ENCODE measurements at regions not wholly inside any gene's neighbourhood (a gene's known extent, or its start where the extent isn't known, plus 50 kb on each side); places are given as distances from the start of the nearest gene placed in this dataset.

- DNase-seq, result no peak
- Histone ChIP-seq H3F3A (ENCODE audit: insufficient read depth, low read depth) (no peaks in the 10 kb centered on the region), H3K9me3 (ENCODE audit: insufficient read depth, low read depth) (no peaks in the 10 kb centered on the region; the same call in 1 of the 2 replicates), H2AFZ (no peak overlapping the region), H3K27me3 (ENCODE audit: insufficient read depth, low read depth) (no peaks in the 10 kb centered on the region), H3K4me2 (no peak overlapping the region), H3K4me1 (replicated peaks; ENCODE audit: insufficient read depth) (no peaks in the 10 kb centered on the region), H3K4me3 (no peak overlapping the region), H3K36me3 (ENCODE audit: low read depth) (no peaks in the 10 kb centered on the region), H3K27ac (no peak overlapping the region), H4K20me1 (ENCODE audit: insufficient read depth) (no peaks in the 10 kb centered on the region), H3K9me2 (ENCODE audit: insufficient read depth) (no peaks in the 10 kb centered on the region), H3K79me2 (ENCODE audit: low read depth) (no peaks in the 10 kb centered on the region)
- BruUV-seq (replicated peaks), result no TSS peak
- TF ChIP-seq EZH2 (IDR thresholded peaks at IDR 0.05; ENCODE audit: low read depth) (no peak), CTCF (conservative IDR thresholded peaks at IDR 0.05) (no peak)
- intact Hi-C loops (cut with micrococcal nuclease; ENCODE audit: unreplicated experiment), result no loop called here
- CTCF ChIA-PET, result no interaction called here
- POLR2A ChIA-PET (ENCODE audit: unreplicated experiment), result no interaction called here
These were observed 342.5 kb downstream of the SLC16A7 start for GRCh38 chr12:59938190-59938962.

- H3K4me1 ChIP-seq (replicated peaks; ENCODE audit: insufficient read depth), result no peaks in the 10 kb centered on the region
- H3K9me2 ChIP-seq (ENCODE audit: insufficient read depth), result no peaks in the 10 kb centered on the region
- no peaks in the 10 kb centered on the region for H3F3A ChIP-seq (ENCODE audit: insufficient read depth, low read depth)
- DNase-seq, result no peak
- no peaks in the 10 kb centered on the region for H4K20me1 ChIP-seq (ENCODE audit: insufficient read depth)
- BruUV-seq (replicated peaks), result no TSS peak
- no peaks in the 10 kb centered on the region for H3K27me3 ChIP-seq (ENCODE audit: insufficient read depth, low read depth)
- intact Hi-C loops (cut with micrococcal nuclease; ENCODE audit: unreplicated experiment), result no loop called here
- no peak overlapping the region for H3K4me2 ChIP-seq
- TF ChIP-seq EZH2 (IDR thresholded peaks at IDR 0.05; ENCODE audit: low read depth) (no peak), CTCF (conservative IDR thresholded peaks at IDR 0.05) (no peak)
- ChIA-PET POLR2A (ENCODE audit: unreplicated experiment) (no interaction called here), CTCF (no interaction called here)
- H3K9me3 ChIP-seq (ENCODE audit: insufficient read depth, low read depth), result no peaks in the 10 kb centered on the region; the same call in 1 of the 2 replicates
- H3K79me2 ChIP-seq (ENCODE audit: low read depth), result no peaks in the 10 kb centered on the region
- no peaks in the 10 kb centered on the region for H3K36me3 ChIP-seq (ENCODE audit: low read depth)
- no peak overlapping the region for H3K4me3 ChIP-seq
- no peak overlapping the region for H3K27ac ChIP-seq
- no peak overlapping the region for H2AFZ ChIP-seq
These were observed 345.0 kb downstream of the SLC16A7 start for GRCh38 chr12:59940631-59941342.

- Histone ChIP-seq H3K4me3 (no peak overlapping the region), H3K79me2 (ENCODE audit: low read depth) (no peaks in the 10 kb centered on the region), H3K27me3 (ENCODE audit: insufficient read depth, low read depth) (no peaks in the 10 kb centered on the region), H3K36me3 (ENCODE audit: low read depth) (no peaks in the 10 kb centered on the region), H3K4me1 (replicated peaks; ENCODE audit: insufficient read depth) (no peaks in the 10 kb centered on the region), H3K27ac (no peak overlapping the region), H2AFZ (no peak overlapping the region), H3K9me2 (ENCODE audit: insufficient read depth) (no peaks in the 10 kb centered on the region), H3K4me2 (no peak overlapping the region), H3K9me3 (ENCODE audit: insufficient read depth, low read depth) (no peaks in the 10 kb centered on the region; the same call in 1 of the 2 replicates), H3F3A (ENCODE audit: insufficient read depth, low read depth) (no peaks in the 10 kb centered on the region), H4K20me1 (ENCODE audit: insufficient read depth) (no peaks in the 10 kb centered on the region)
- BruUV-seq (replicated peaks), result no TSS peak
- ChIA-PET POLR2A (ENCODE audit: unreplicated experiment) (no interaction called here), CTCF (no interaction called here)
- DNase-seq, result no peak
- TF ChIP-seq EZH2 (IDR thresholded peaks at IDR 0.05; ENCODE audit: low read depth) (no peak), CTCF (conservative IDR thresholded peaks at IDR 0.05) (no peak)
- intact Hi-C loops (cut with micrococcal nuclease; ENCODE audit: unreplicated experiment), result no loop called here
These were observed 345.6 kb downstream of the SLC16A7 start for GRCh38 chr12:59941461-59941860.
